T-helper 1 cell treated with Interleukin-12 subunit alpha and Interleukin-12 subunit beta and Interleukin-4 antibody, amounts not matched to agents 30 ng/mL and 1 ng/mL, for 36 hours (primary cell): ENCODE measurements at regions not wholly inside any gene's neighbourhood (a gene's known extent, or its start where the extent isn't known, plus 50 kb on each side); places are given as distances from the start of the nearest gene placed in this dataset.

Experiments
- intact Hi-C: fragments of 100-400 bp; cut with micrococcal nuclease; formaldehyde crosslinking; loops from one replicate; pipeline ENCODE4 v1.15.1; 2024

GRCh38 chr3:99013777-99014315 is 112.4 kb upstream of the DCBLD2 start:
- intact Hi-C loops: no loop called here

DNA sequence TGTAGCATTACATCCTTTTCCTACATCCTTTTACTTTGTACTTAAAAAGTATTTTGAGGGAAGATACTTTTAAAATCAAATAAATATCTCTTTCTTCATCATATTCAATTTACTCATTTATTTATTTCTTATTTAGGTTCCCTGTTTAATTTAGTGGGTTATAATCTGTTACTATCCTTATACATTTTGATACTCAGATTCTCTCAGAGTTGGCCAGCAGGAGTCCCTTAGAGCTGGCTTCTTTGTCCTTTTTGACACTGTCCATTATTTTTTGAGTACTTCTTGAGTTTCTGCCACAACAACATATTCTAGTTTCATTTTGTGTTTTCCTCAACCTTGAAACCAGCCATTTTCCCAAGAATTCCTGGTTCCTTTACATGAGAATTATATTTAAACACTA is 111.6 kb upstream of the DCBLD2 start:
- intact Hi-C loops: no loop called here

DNA sequence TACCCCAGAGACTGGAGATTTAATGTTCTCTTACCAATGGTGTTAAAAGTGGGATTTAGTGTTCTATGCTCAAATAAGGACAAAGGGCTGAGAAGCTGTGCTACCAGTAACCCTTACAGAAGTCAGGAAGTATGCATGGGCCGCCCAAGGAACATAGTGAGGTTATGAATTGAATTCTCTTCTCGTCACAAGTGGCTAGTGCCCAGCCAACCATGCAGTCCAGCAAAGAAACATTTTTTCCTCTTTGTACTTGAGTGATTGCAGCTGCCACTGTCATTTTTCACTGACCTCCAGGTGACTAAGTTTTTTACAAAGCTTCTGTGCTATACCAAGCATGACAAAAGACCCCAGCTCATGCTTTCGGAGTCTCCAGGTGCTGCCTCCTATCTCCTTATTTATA is 110.6 kb upstream of the DCBLD2 start:
- intact Hi-C loops: no loop called here

- intact Hi-C loops: no loop called here
These were observed 108.4 kb upstream of the DCBLD2 start for GRCh38 chr3:99009851-99010250.

GRCh38 chr3:99006686-99007085 is 105.2 kb upstream of the DCBLD2 start:
- intact Hi-C loops: no loop called here

GRCh38 chr3:98999675-99000074 is 98.2 kb upstream of the DCBLD2 start:
- intact Hi-C loops: no loop called here

- intact Hi-C loops: loop anchor here (1.0 kb wide), 1 partner anchor 177 kb away; no protein-coding TSS in a partner anchor
These were observed 92.8 kb upstream of the DCBLD2 start for GRCh38 chr3:98994128-98994762.

GRCh38 chr3:98991393-98991792 is 89.9 kb upstream of the DCBLD2 start:
- intact Hi-C loops: no loop called here

GRCh38 chr3:98990657-98991056 is 89.2 kb upstream of the DCBLD2 start:
- intact Hi-C loops: no loop called here

DNA sequence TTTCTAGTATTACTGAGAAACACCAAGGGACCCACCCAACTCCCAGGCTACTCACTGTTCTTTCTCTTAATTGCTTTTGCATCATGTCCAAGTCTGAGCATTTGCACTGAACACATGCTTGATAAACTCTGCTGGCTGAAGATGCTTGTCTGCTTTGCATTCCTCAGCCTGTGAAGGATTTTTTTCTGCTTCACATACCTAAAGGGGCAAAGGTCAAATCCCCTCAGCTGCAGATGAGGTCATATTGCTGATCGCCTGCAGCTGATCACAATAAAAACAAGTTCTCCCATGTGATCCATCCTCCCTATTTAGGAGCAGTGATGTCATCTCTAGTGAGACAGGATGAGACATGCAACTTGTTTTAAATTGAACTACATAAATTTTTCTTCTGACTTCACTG is 84.6 kb upstream of the DCBLD2 start:
- intact Hi-C loops: no loop called here

DNA sequence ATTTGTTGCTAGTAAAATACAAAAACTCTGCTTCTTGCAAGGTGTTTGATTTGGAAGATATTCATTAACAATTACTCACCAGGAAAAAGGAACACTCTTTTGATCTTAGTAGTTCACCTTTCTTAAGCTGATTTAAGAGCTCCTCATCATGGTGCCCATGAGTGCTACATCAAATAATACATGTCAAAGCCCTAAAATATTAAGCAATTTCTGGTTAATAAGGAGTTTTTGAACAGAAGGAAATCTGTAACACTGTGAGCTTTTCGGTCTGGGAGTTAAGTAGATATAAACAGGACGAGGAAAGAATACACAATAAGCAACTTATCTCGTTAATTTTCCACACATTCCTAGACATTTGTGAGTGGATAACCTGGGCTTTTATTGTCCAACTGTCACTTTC is 83.9 kb upstream of the DCBLD2 start:
- intact Hi-C loops: no loop called here

GRCh38 chr3:98984024-98984423 is 82.5 kb upstream of the DCBLD2 start:
- intact Hi-C loops: no loop called here

DNA sequence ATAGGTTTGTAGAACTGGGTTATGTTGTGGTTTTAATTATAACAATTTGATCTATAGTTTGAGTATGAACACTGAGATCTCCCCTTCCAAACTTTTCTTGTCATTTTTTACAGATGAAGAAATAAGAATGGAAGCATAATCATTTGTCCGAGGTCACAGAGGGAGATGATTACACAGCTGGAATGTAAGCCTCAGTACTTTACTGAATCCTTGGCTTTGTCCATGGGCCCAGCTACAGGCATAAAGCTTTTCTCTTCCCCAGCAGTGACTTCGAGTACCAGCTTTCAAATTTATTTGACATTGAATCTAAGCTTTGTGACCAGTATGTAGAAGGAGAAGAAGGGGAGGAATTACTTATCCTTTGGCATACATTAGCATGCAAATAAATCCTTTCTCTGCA is 80.9 kb upstream of the DCBLD2 start:
- intact Hi-C loops: no loop called here

DNA sequence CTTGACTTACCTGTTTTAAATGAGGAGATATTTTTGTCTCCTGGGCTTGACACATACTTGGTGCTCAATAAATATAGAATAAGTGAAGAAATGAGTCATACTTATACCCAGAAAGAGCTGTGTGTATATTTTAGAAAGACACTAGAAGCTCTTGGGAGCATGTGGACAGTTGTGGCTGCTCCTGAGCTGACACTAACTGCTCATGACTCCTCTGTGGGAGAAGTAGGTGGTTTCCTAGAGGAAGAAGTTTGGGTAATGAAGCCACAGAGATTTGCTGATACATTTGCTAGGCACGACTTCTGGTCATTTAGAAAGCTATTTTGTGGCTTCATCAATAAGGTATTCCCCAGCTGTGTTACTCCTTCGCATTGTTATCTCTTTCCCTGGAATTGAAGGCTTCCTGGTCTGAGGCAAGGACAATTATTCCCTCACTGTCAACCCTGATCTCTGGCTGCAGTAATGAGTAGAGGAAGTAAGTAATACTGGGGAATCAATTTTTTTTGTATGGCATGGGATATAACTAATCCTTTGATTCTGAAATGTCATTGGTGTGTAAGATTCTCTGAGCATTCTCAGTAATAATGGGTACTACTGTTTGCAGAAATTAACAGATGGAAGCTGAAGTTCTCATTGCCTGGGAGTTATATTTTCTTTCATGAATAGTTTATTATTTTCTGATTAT is 79.6 kb upstream of the DCBLD2 start:
- intact Hi-C loops: no loop called here

- intact Hi-C loops: no loop called here
These were observed 77.8 kb upstream of the DCBLD2 start for GRCh38 chr3:98979296-98979695.

- intact Hi-C loops: no loop called here
These were observed 76.7 kb upstream of the DCBLD2 start for GRCh38 chr3:98978068-98978811.

GRCh38 chr3:98977520-98977919 is 76.0 kb upstream of the DCBLD2 start:
- intact Hi-C loops: no loop called here

- intact Hi-C loops: no loop called here
These were observed 72.9 kb upstream of the DCBLD2 start for GRCh38 chr3:98974442-98974841.

- intact Hi-C loops: no loop called here
These were observed 71.2 kb upstream of the DCBLD2 start for GRCh38 chr3:98972720-98973119.

- intact Hi-C loops: no loop called here
These were observed 70.7 kb upstream of the DCBLD2 start for GRCh38 chr3:98972155-98972554.

DNA sequence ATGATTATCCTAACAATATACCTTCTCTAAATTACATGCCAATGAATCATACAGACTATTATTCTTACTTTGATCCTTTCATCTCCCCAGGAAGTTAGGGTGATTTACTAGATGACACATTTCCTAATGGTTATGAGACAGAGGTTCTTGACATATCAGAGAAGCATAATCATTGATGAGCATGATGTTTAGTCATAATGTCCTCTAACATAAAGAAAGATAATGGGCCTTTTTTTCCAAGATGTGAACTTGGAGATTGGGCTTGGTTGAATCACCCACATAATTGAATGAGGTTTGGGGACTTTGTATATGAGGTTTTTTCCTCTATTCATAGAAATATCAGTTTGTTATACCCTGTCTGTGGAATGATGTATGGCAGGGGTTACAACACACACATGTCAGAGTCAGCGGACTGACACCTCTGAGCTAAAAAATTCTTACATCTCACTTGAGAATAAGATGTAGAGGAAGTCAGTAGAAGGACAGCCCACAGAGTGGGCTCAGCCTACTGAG is 69.7 kb upstream of the DCBLD2 start:
- intact Hi-C loops: no loop called here

GRCh38 chr3:98969295-98969694 is 67.8 kb upstream of the DCBLD2 start:
- intact Hi-C loops: no loop called here
